ENCODE measurements at regions not wholly inside any gene's neighbourhood (a gene's known extent, or its start where the extent isn't known, plus 50 kb on each side); places are given as distances from the start of the nearest gene placed in this dataset.

GRCh38 chr2:113828049-113828742 is 61.7 kb upstream of the ACTR3 start:
- TF ChIP-seq POLR2A (IDR thresholded peaks at IDR 0.05; ENCODE audit: low read depth, low read length) (no peak), MYC (IDR thresholded peaks at IDR 0.05; ENCODE audit: low read depth, low read length) (no peak), POLR2AphosphoS5 (IDR thresholded peaks at IDR 0.05; ENCODE audit: insufficient read depth, low read depth, low read length) (no peak), CTCF (IDR thresholded peaks at IDR 0.05; ENCODE audit: extremely low read depth in 1 of 2, insufficient read depth in 1 of 2, low read depth in 1 of 2, low read length in 2 of 2) (no peak), MAX (IDR thresholded peaks at IDR 0.05; ENCODE audit: insufficient read depth, insufficient read length) (no peak), GATA2 (IDR thresholded peaks at IDR 0.05; ENCODE audit: insufficient read depth, insufficient read length, low read depth, low read length) (no peak), EZH2 (IDR thresholded peaks at IDR 0.05; ENCODE audit: borderline replicate concordance, low read depth, low read length, severe bottlenecking) (no peak)
